K562 (cell line): ENCODE measurements at regions not wholly inside any gene's neighbourhood (a gene's known extent, or its start where the extent isn't known, plus 50 kb on each side); places are given as distances from the start of the nearest gene placed in this dataset.

Experiments used
- JUND ChIP-seq, 2 experiments: IDR thresholded peaks; 2 replicates in 1 of 2; 3 replicates in 1 of 2; pipeline ENCODE4 v1.6.1; 2011; ENCODE audit warnings: borderline replicate concordance in 2 of 2, low read depth in 2 of 2, low read length in 2 of 2, improper control_type of control experiment in 1 of 2, missing biosample characterization in 1 of 2, missing genetic modification characterization in 1 of 2, missing genetic modification reagents in 1 of 2
- NCOR1 ChIP-seq: fragments of 450-650 bp; IDR thresholded peaks from 2 replicates; pipeline ENCODE4 v1.6.1; 2016; ENCODE audit warnings: mild to moderate bottlenecking, moderate library complexity
- SMC3 ChIP-seq: conservative IDR thresholded peaks from 2 replicates; pipeline ENCODE4 v1.6.1; 2011; ENCODE audit warnings: low read depth, low read length, improper control_type of control experiment; ENCODE audit not compliant: insufficient read depth
- TF ChIP-seq, protein P1 (sequence below): IDR thresholded peaks from 2 replicates; pipeline ENCODE4 v1.6.1; 2012; ENCODE audit warnings: low read depth, low read length, improper control_type of control experiment, borderline replicate concordance

DNA sequence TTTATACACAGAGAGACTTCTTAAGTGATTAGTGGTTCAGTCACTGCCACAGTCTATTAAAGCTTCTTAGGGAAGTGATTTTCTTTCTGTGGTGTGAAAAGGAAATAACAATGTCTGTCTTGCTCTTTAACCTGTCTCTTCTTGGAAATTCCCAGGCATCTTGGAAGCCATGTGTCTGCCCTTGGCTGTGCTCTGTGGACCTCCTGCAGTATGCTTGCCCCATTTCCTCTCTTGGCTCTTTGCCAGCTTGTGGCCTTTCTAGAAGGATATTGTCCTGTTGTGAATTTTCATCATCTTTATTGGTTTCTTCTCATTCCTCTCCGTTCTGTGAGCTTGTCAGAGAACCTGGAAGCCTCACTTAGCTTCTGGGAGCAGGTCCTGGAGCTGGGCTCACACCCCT, 338.4 kb upstream of the C2CD4B start:
- no peak for TF ChIP-seq SMC3
- TF ChIP-seq NCOR1: no peak
- TF ChIP-seq, protein P1, sequence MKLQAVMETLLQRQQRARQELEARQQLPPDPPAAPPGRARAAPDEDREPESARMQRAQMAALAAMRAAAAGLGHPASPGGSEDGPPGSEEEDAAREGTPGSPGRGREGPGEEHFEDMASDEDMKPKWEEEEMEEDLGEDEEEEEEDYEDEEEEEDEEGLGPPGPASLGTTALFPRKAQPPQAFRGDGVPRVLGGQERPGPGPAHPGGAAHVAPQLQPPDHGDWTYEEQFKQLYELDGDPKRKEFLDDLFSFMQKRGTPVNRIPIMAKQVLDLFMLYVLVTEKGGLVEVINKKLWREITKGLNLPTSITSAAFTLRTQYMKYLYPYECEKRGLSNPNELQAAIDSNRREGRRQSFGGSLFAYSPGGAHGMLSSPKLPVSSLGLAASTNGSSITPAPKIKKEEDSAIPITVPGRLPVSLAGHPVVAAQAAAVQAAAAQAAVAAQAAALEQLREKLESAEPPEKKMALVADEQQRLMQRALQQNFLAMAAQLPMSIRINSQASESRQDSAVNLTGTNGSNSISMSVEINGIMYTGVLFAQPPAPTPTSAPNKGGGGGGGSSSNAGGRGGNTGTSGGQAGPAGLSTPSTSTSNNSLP: no peak
- TF ChIP-seq JUND (IDR thresholded peaks at IDR 0.05; ENCODE audit: borderline replicate concordance, low read depth, low read length): no peak
- no peak for TF ChIP-seq JUND (tag; IDR thresholded peaks at IDR 0.05; ENCODE audit: borderline replicate concordance, low read depth, low read length)
